CD14-positive monocyte (primary cell): ENCODE measurements at regions not wholly inside any gene's neighbourhood (a gene's known extent, or its start where the extent isn't known, plus 50 kb on each side); places are given as distances from the start of the nearest gene placed in this dataset.

Experiments
- DNase-seq, 3 donors: peaks; one replicate each; pipeline ENCODE4 v3.0.0-alpha.2; 2011 to 2022
- H2AFZ ChIP-seq: 2 replicates; pipeline ENCODE4 v1.6.0; 2012; ENCODE audit warnings: mild to moderate bottlenecking, low read depth, low read length, inconsistent platforms; ENCODE audit not compliant: insufficient read depth, poor library complexity, severe bottlenecking
- H3K27ac ChIP-seq, 2 donors: 1 replicate in 1 of 2; 2 replicates in 1 of 2; pipeline ENCODE4 v1.5.1; 2012 to 2013; ENCODE audit warnings: low read length in 2 of 2, control low read depth in 1 of 2, inconsistent platforms in 1 of 2, low read depth in 1 of 2, mild to moderate bottlenecking in 1 of 2
- H3K27me3 ChIP-seq, 2 donors: one replicate each; pipeline versions ENCODE4 v1.6.0 to v1.6.1; 2011 to 2013; ENCODE audit warnings: low read length in 2 of 2; ENCODE audit not compliant: control insufficient read depth in 2 of 2, insufficient read depth in 2 of 2
- H3K36me3 ChIP-seq, 2 donors: replicated peaks in 1 of 2; 1 replicate in 1 of 2; 2 replicates in 1 of 2; pipeline versions ENCODE4 v1.5.1 to v1.6.1; 2012 to 2013; ENCODE audit warnings: low read length in 2 of 2, control low read depth in 1 of 2, inconsistent platforms in 1 of 2, mild to moderate bottlenecking in 1 of 2; ENCODE audit not compliant: insufficient read depth in 2 of 2, control insufficient read depth in 1 of 2
- H3K4me1 ChIP-seq, 2 donors: 1 replicate in 1 of 2; 2 replicates in 1 of 2; pipeline versions ENCODE4 v1.5.1 to v1.6.1; 2012 to 2013; ENCODE audit warnings: low read length in 2 of 2, control low read depth in 1 of 2, inconsistent platforms in 1 of 2, mild to moderate bottlenecking in 1 of 2, moderate library complexity in 1 of 2; ENCODE audit not compliant: insufficient read depth in 2 of 2, control insufficient read depth in 1 of 2
- H3K4me2 ChIP-seq: replicated peaks from 2 replicates; pipeline ENCODE3; 2012; ENCODE audit warnings: low read length, moderate library complexity, mild to moderate bottlenecking; ENCODE audit not compliant: poor library complexity, severe bottlenecking; ENCODE audit errors: extremely low read depth
- H3K4me3 ChIP-seq, 3 experiments: fragments of 200-600 bp in 1 of 3; sonication (generic) in 1 of 3; replicated peaks in 1 of 3; 1 replicate in 2 of 3; 2 replicates in 1 of 3; pipeline ENCODE4 v1.5.1; 2011 to 2013; ENCODE audit warnings: low read length in 3 of 3, mild to moderate bottlenecking in 3 of 3, control low read depth in 2 of 3, low read depth in 2 of 3, inconsistent platforms in 1 of 3, moderate library complexity in 1 of 3
- H3K79me2 ChIP-seq: 2 replicates; pipeline ENCODE4 v1.6.0; 2012; ENCODE audit warnings: mild to moderate bottlenecking, control low read depth, inconsistent platforms, low read length, moderate library complexity; ENCODE audit not compliant: insufficient read depth
- H3K9ac ChIP-seq: 2 replicates; pipeline ENCODE4 v1.6.0; 2017; ENCODE audit warnings: low read length, mild to moderate bottlenecking; ENCODE audit not compliant: insufficient read depth, poor library complexity, severe bottlenecking
- H3K9me3 ChIP-seq, 2 donors: replicated peaks in 1 of 2; 1 replicate in 1 of 2; 2 replicates in 1 of 2; pipeline versions ENCODE4 v1.5.1 to v1.6.1; 2012 to 2013; ENCODE audit warnings: low read length in 2 of 2, control low read depth in 1 of 2; ENCODE audit not compliant: control insufficient read depth in 1 of 2, insufficient read depth in 1 of 2
- H4K20me1 ChIP-seq: 2 replicates; pipeline ENCODE4 v1.6.0; 2012; ENCODE audit warnings: mild to moderate bottlenecking, low read length, control low read depth, moderate library complexity; ENCODE audit not compliant: insufficient read depth
- H3K27ac Mint-ChIP-seq, 7 donors: one replicate each; pipeline ENCODE4 v1.8.0; 2020; ENCODE audit warnings: mild to moderate bottlenecking in 7 of 7, mixed read lengths in 7 of 7, moderate library complexity in 6 of 7, inconsistent platforms in 2 of 7
- H3K27me3 Mint-ChIP-seq, 3 donors: one replicate each; pipeline ENCODE4 v1.8.0; 2021 to 2022; ENCODE audit warnings: low read depth in 3 of 3, mild to moderate bottlenecking in 3 of 3, mixed read lengths in 3 of 3, moderate library complexity in 3 of 3, inconsistent platforms in 1 of 3
- H3K36me3 Mint-ChIP-seq, 2 donors: one replicate each; pipeline ENCODE4 v1.8.0; 2020; ENCODE audit warnings: mixed read lengths in 2 of 2, inconsistent platforms in 1 of 2, mild to moderate bottlenecking in 1 of 2
- H3K4me1 Mint-ChIP-seq: one replicate; pipeline ENCODE4 v1.8.0; 2020; ENCODE audit warnings: mild to moderate bottlenecking, mixed read lengths
- H3K4me3 Mint-ChIP-seq, 2 donors: one replicate each; pipeline ENCODE4 v1.8.0; 2020; ENCODE audit warnings: mild to moderate bottlenecking in 2 of 2, mixed read lengths in 2 of 2, moderate library complexity in 1 of 2
- H3K9me3 Mint-ChIP-seq, 7 donors: one replicate each; pipeline ENCODE4 v1.8.0; 2020 to 2022; ENCODE audit warnings: mixed read lengths in 7 of 7, mild to moderate bottlenecking in 6 of 7, moderate library complexity in 6 of 7, inconsistent platforms in 2 of 7
- WGBS: methylation state at CpG from one replicate; pipeline ENCODE4 v1.1.5; 2013; ENCODE audit warnings: missing lambda C conversion rate; ENCODE audit not compliant: insufficient coverage; 5-methylcytosine and 5-hydroxymethylcytosine counted together
- intact Hi-C, 2 donors: fragments of 100-400 bp; cut with micrococcal nuclease; formaldehyde crosslinking; loops; one replicate each; pipeline versions ENCODE4 v1.15.0 to v1.15.1; 2023
- TF ChIP-seq, protein P1 (sequence below): fragments of 200-600 bp; IDR thresholded peaks from one replicate; pipeline ENCODE4 v1.8.0; 2022; ENCODE audit warnings: antibody characterized with exemption, mild to moderate bottlenecking

GRCh38 chr5:136619556-136619955 is 254.2 kb upstream of the TRPC7 start:
- TF ChIP-seq, protein P1, sequence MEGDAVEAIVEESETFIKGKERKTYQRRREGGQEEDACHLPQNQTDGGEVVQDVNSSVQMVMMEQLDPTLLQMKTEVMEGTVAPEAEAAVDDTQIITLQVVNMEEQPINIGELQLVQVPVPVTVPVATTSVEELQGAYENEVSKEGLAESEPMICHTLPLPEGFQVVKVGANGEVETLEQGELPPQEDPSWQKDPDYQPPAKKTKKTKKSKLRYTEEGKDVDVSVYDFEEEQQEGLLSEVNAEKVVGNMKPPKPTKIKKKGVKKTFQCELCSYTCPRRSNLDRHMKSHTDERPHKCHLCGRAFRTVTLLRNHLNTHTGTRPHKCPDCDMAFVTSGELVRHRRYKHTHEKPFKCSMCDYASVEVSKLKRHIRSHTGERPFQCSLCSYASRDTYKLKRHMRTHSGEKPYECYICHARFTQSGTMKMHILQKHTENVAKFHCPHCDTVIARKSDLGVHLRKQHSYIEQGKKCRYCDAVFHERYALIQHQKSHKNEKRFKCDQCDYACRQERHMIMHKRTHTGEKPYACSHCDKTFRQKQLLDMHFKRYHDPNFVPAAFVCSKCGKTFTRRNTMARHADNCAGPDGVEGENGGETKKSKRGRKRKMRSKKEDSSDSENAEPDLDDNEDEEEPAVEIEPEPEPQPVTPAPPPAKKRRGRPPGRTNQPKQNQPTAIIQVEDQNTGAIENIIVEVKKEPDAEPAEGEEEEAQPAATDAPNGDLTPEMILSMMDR = no peak
- H3K9ac ChIP-seq = no peak overlapping the region
- Mint-ChIP-seq H3K36me3 (no peaks in the 10 kb centered on the region), H3K4me3 (no peak overlapping the region), H3K9me3 (peaks cover 0 to 5% (median 1%) of the 10 kb centered on the region in 7 donors), H3K27me3 (no peaks in the 10 kb centered on the region), H3K27ac (no peak overlapping the region), H3K4me1 (no peaks in the 10 kb centered on the region)
- no peak for DNase-seq
- no peaks in the 10 kb centered on the region for H4K20me1 ChIP-seq
- no peaks in the 10 kb centered on the region for H3K36me3 ChIP-seq
- no peaks in the 10 kb centered on the region for H3K27me3 ChIP-seq
- no peaks in the 10 kb centered on the region for H3K9me3 ChIP-seq
- H2AFZ ChIP-seq = no peak overlapping the region
- intact Hi-C loops = no loop called here
- no peak overlapping the region for H3K27ac ChIP-seq
- H3K79me2 ChIP-seq = no peaks in the 10 kb centered on the region
- WGBS = 71% methylated on average over 1 of the region's 3 CpGs
- H3K4me3 ChIP-seq = no peak overlapping the region
- H3K4me2 ChIP-seq = no peak overlapping the region
- H3K4me1 ChIP-seq = no peaks in the 10 kb centered on the region

- Histone ChIP-seq H3K9me3 (peaks cover 0 to 3% of the 10 kb centered on the region in 2 donors), H3K36me3 (no peaks in the 10 kb centered on the region), H3K4me1 (no peaks in the 10 kb centered on the region), H2AFZ (no peak overlapping the region), H4K20me1 (no peaks in the 10 kb centered on the region), H3K4me3 (no peak overlapping the region), H3K27ac (no peak overlapping the region), H3K4me2 (no peak overlapping the region), H3K9ac (no peak overlapping the region), H3K27me3 (no peaks in the 10 kb centered on the region), H3K79me2 (no peaks in the 10 kb centered on the region)
- DNase-seq = no peak
- TF ChIP-seq, protein P1 = no peak
- WGBS = 83% methylated on average over 1 of the region's 6 CpGs
- intact Hi-C loops = no loop called here
- Mint-ChIP-seq H3K27ac (no peak overlapping the region), H3K36me3 (no peaks in the 10 kb centered on the region), H3K9me3 (peaks cover 0 to 4% (median 0%) of the 10 kb centered on the region in 7 donors), H3K4me3 (no peak overlapping the region), H3K4me1 (no peaks in the 10 kb centered on the region), H3K27me3 (no peaks in the 10 kb centered on the region)
Measured at GRCh38 chr5:136615251-136616119, 250.1 kb upstream of the TRPC7 start.
